ENCODE measurements at regions not wholly inside any gene's neighbourhood (a gene's known extent, or its start where the extent isn't known, plus 50 kb on each side); places are given as distances from the start of the nearest gene placed in this dataset.

DNA sequence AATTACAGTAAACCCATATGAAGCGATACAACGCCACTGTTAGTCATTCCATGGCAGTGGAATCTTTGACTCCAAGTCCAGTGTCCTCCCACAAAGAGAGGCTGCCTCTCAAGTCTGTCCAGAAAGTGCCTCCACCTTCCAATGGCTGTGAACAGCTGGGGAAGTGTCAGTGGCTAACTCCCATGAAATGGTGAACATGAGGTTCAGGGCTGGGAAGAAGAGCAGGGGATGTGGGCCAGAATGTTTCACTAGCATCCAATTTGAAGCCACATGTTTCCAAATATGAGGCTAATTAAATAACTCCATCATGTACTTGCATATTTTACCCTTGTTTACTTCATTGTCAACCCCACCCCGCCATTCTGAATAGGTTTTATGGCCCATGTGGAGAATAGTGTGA, 53.1 kb upstream of the CHST15 start:
- Histone ChIP-seq H3K4me3 (no peak overlapping the region), H3K27ac (no peak overlapping the region)

DNA sequence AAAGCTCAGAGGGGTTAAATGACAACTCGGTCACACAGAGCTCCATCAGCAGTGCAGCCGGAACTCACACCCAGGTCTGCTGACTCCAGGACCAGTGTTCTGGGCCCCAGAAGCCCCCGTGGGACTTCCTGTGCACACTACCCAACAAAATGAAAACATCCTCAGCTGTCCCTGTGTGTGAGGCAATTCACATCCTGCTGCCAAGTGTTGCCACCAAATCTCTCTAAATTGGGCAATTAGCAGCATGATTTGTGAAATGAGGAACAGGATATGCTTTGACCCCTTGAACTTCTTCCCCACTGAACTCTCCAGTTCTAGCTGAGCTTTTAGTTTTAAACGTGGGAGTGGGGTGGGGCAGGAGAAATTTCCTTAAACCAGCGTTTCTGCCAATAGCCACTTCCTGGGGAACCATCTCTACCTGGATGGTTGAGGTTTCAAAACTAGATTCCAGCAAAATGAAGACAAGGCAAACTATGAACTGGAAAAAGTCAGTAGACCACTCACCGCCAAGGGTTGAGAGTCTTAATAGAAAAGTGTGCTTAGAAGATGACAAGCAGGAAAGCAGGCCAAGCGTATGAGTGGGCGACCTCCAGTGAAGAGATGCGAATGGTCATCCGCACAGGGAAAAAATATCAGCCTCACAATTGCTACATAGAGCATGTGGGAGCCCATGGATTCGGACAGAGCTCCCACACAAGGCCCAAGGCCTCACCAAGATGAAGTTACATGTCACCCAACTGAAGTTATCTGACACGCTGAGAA, 51.9 kb upstream of the CHST15 start:
- H3K27ac ChIP-seq = peak overlapping the region in 6 of 21 experiments; percentile 3 to 77 (median 23)
- H3K4me3 ChIP-seq = no peak overlapping the region

DNA sequence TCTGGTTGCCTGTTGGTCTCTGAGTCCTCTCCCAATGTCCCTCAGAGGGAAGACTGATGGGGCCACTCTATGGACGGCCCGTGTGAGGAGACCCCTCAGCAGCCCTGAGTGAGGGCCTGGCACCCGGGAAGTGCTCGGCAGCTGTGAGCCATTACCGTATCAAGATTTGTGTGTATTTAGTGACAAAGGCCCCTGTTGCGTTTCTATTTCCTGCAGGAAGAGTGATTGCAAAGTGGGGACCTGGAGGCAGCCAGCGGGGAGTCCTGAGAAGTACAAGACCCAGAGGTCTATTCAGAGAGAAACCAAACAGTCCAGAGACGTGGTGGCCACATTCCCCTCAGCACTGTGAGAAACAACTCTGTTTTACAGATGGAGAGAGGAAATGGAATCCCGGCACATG, 51.1 kb upstream of the CHST15 start:
- no peak overlapping the region for H3K4me3 ChIP-seq
- H3K27ac ChIP-seq = peak overlapping the region in 5 of 21 experiments; percentile 3 to 77 (median 25)

DNA sequence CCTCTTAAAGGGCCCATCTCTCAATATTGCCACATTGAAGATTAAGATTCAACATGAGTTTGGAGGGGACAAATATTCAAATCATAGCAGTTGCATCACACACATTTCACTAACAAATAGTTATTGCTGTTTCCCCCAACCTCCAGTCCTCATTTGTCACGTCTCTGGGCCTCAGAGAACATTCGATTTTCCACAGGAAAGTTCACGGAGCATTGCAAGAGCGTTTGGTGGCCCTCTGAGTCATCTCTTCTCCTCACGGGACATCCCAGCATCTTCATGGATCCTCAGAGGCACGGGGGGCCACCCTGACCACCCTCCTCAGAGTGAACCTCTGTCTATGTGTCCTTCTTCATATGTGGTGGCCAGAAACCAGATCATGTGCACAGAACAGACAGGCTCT, 50.3 kb upstream of the CHST15 start:
- Histone ChIP-seq H3K27ac (peak overlapping the region in 1 of 21 experiments; percentile 9), H3K4me3 (no peak overlapping the region)
